ENCODE measurements at regions not wholly inside any gene's neighbourhood (a gene's known extent, or its start where the extent isn't known, plus 50 kb on each side); places are given as distances from the start of the nearest gene placed in this dataset.

DNA sequence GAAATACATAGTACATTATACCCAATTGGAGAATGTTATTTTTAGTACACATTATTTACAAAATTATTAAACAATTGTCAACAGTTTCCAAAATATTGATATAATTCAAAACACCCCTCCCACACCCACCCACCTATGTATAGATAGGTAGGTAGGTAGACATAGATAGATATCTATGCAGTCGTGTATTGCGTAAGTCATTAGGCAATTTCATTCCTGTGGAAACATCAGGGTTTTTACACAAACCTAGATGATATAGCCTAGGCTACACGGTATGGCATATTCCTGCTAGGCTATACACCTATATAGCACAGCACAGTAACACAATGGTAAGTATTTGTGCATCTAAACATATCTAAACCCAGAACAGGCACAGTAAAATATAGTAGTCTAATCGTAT is 377.3 kb downstream of the ANXA1 start:
- no peaks in the 10 kb centered on the region for H3K4me1 ChIP-seq
- WGBS, 5 donors: 71 to 84% (median 82%) methylated on average over 4 of the region's 4 CpGs
- intact Hi-C loops (cut with DNase I; ENCODE audit: low total_unique reads): no loop called here
- no peaks in the 10 kb centered on the region for H3K27me3 ChIP-seq
- H3K4me3 ChIP-seq: no peak overlapping the region
- DNase-seq: no peak
- H3K36me3 ChIP-seq: no peaks in the 10 kb centered on the region
- TF ChIP-seq POLR2A (IDR thresholded peaks at IDR 0.05) (no peak), POLR2AphosphoS5 (IDR thresholded peaks at IDR 0.05) (no peak), EP300 (IDR thresholded peaks at IDR 0.05) (no peak)
- TF ChIP-seq, protein P1, sequence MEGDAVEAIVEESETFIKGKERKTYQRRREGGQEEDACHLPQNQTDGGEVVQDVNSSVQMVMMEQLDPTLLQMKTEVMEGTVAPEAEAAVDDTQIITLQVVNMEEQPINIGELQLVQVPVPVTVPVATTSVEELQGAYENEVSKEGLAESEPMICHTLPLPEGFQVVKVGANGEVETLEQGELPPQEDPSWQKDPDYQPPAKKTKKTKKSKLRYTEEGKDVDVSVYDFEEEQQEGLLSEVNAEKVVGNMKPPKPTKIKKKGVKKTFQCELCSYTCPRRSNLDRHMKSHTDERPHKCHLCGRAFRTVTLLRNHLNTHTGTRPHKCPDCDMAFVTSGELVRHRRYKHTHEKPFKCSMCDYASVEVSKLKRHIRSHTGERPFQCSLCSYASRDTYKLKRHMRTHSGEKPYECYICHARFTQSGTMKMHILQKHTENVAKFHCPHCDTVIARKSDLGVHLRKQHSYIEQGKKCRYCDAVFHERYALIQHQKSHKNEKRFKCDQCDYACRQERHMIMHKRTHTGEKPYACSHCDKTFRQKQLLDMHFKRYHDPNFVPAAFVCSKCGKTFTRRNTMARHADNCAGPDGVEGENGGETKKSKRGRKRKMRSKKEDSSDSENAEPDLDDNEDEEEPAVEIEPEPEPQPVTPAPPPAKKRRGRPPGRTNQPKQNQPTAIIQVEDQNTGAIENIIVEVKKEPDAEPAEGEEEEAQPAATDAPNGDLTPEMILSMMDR (IDR thresholded peaks at IDR 0.05): no peak
- H3K27ac ChIP-seq: no peak overlapping the region
- peaks cover 0 to 3% (median 0%) of the 10 kb centered on the region in 4 donors for H3K9me3 ChIP-seq

- Histone ChIP-seq H3K9me3 (peaks cover 0 to 3% (median 0%) of the 10 kb centered on the region in 4 donors), H3K27me3 (no peaks in the 10 kb centered on the region), H3K4me1 (no peaks in the 10 kb centered on the region), H3K4me3 (no peak overlapping the region), H3K27ac (no peak overlapping the region), H3K36me3 (no peaks in the 10 kb centered on the region)
- WGBS, 5 donors: 90 to 96% (median 93%) methylated on average over 1 of the region's 1 CpG
- intact Hi-C loops (cut with DNase I; ENCODE audit: low total_unique reads): no loop called here
- TF ChIP-seq POLR2AphosphoS5 (IDR thresholded peaks at IDR 0.05): no peak
- TF ChIP-seq, protein P1 (IDR thresholded peaks at IDR 0.05): no peak
- TF ChIP-seq EP300 (IDR thresholded peaks at IDR 0.05): no peak
- no peak for TF ChIP-seq POLR2A (IDR thresholded peaks at IDR 0.05)
- DNase-seq: no peak
These were observed 378.0 kb downstream of the ANXA1 start for GRCh38 chr9:73529666-73530065.

GRCh38 chr9:73531051-73531532 is 379.4 kb downstream of the ANXA1 start:
- no peak overlapping the region for H3K27ac ChIP-seq
- TF ChIP-seq POLR2A (IDR thresholded peaks at IDR 0.05): no peak
- TF ChIP-seq, protein P1 (IDR thresholded peaks at IDR 0.05): no peak
- no peak for TF ChIP-seq POLR2AphosphoS5 (IDR thresholded peaks at IDR 0.05)
- no peak for TF ChIP-seq EP300 (IDR thresholded peaks at IDR 0.05)
- H3K27me3 ChIP-seq: no peaks in the 10 kb centered on the region

DNA sequence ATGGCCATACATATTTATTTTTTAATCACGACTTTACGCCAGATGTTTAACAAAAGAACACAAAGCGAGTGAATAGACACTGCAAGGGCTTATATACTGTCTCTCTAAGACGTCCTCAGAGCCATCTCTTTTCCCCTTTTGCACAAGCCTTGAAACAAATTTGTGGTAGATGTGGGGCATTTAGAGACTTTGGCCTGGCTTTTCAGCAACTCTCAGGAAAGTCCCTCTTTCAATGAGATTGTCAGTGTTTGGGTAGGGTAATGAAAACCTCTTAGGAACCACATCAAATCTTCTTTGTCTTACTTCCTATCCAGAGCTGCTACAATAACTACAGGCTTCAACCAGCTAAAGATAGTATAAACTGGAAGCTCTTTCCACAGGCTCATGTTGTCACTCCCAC is 380.0 kb downstream of the ANXA1 start:
- Histone ChIP-seq H3K27ac (no peak overlapping the region), H3K27me3 (no peaks in the 10 kb centered on the region), H3K4me3 (no peak overlapping the region), H3K36me3 (no peaks in the 10 kb centered on the region), H3K4me1 (no peaks in the 10 kb centered on the region), H3K9me3 (peaks cover 0 to 3% (median 0%) of the 10 kb centered on the region in 4 donors)
- WGBS, 5 donors: 42 to 51% (median 49%) methylated on average over 4 of the region's 4 CpGs
- no peak for TF ChIP-seq POLR2AphosphoS5 (IDR thresholded peaks at IDR 0.05)
- no peak for TF ChIP-seq EP300 (IDR thresholded peaks at IDR 0.05)
- TF ChIP-seq POLR2A (IDR thresholded peaks at IDR 0.05): no peak
- TF ChIP-seq, protein P1 (IDR thresholded peaks at IDR 0.05): no peak
- no peak for DNase-seq
- intact Hi-C loops (cut with DNase I; ENCODE audit: low total_unique reads): no loop called here

More at GRCh38 chr9:73531051-73531532, 379.4 kb downstream of the ANXA1 start:
- Histone ChIP-seq H3K4me1 (no peaks in the 10 kb centered on the region), H3K36me3 (no peaks in the 10 kb centered on the region), H3K4me3 (no peak overlapping the region), H3K9me3 (peaks cover 0 to 3% (median 0%) of the 10 kb centered on the region in 4 donors)
- WGBS, 5 donors: 80 to 82% (median 81%) methylated on average over 5 of the region's 5 CpGs
- no peak for DNase-seq
- intact Hi-C loops (cut with DNase I; ENCODE audit: low total_unique reads): no loop called here

Data from stomach (tissue), 8 donors.